ENCODE measurements at regions not wholly inside any gene's neighbourhood (a gene's known extent, or its start where the extent isn't known, plus 50 kb on each side); places are given as distances from the start of the nearest gene placed in this dataset.

DNA sequence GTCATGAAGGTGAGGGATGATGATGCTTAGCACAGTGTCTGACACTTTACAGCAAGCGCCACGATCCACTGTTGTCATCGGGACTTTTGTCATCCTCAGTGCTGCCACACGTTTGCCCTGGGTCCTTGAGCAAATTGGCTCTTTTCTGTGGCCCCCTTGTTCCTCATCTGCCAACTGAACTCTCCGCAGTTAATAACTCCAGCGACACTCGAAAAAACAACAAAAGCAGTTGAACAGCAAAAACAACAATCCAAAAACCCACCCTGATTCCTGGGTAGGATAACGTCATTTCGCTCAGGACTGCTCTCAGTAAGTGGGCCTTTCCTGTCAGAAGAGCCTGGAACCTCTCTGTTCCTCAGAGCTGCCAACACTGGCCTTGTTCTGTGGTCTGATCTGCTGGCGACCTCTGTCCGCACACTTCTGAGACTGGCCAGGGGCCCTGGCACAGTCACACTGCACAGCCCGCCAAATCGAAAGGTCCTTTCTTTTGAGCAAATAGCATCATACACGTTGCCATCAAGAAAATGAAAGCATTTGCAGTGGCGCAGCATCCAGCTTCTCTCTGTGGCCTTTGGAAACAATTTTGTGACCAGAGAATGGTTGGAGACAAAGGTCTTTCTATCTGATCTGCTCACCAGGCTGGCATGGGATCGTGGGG is 79.9 kb upstream of the SYT13 start:
- no peak overlapping the region for H3K4me3 ChIP-seq (ENCODE audit: low read depth in 1 of 2, low read length in 2 of 2)
- TF ChIP-seq CTCF (IDR thresholded peaks at IDR 0.05; ENCODE audit: borderline replicate concordance, extremely low read depth, low read length, poor library complexity, severe bottlenecking): no peak
- TF ChIP-seq EZH2 (IDR thresholded peaks at IDR 0.05; ENCODE audit: borderline replicate concordance, low read depth, low read length, severe bottlenecking): no peak
- peaks cover 5% of the 10 kb centered on the region; the same call in 1 of the 2 replicates for H4K20me1 ChIP-seq (ENCODE audit: insufficient read depth, low read length)
- H3K9me3 ChIP-seq (ENCODE audit: insufficient read depth, low read length, severe bottlenecking): no peaks in the 10 kb centered on the region
- H3K36me3 ChIP-seq (ENCODE audit: insufficient read depth, low read length): no peaks in the 10 kb centered on the region
- DNase-seq (no peak), ATAC-seq (ENCODE audit: insufficient read depth, low read depth) (no peak)
- no peaks in the 10 kb centered on the region for H3K79me2 ChIP-seq (ENCODE audit: insufficient read depth, low read length)
- H3K27ac ChIP-seq (ENCODE audit: low read length): no peak overlapping the region
- no peaks in the 10 kb centered on the region for H3K4me1 ChIP-seq (ENCODE audit: insufficient read depth, low read length)
- H3K27me3 ChIP-seq (ENCODE audit: insufficient read depth, low read length, poor library complexity): peaks cover 50% of the 10 kb centered on the region
- no peak overlapping the region for H2AFZ ChIP-seq (ENCODE audit: low read depth, low read length)
- no peak overlapping the region for H3K4me2 ChIP-seq (ENCODE audit: insufficient read depth, low read length)
- H3K9ac ChIP-seq (ENCODE audit: low read depth, low read length): no peak overlapping the region

DNA sequence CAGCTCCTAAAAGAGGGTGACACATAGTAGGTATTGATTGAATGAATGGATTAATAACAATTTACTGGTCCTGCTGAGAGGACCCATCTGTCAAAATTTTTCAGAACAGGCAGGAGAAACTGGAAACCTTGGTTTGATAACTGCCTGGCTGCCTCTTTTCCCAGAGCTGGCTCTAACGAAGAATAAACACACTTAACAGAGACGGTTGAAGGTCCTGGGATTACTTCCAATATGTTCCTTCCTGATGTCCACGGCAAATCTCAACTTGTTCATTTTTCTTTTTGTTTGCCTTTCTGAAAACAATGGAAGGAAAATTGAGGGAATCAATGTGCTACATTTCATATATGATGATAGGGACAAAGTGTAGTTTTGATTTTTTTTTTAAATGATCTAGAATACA is 76.5 kb upstream of the SYT13 start:
- Histone ChIP-seq H3K27ac (ENCODE audit: low read length) (no peak overlapping the region), H3K4me3 (ENCODE audit: low read depth in 1 of 2, low read length in 2 of 2) (no peak overlapping the region), H3K36me3 (ENCODE audit: insufficient read depth, low read length) (no peaks in the 10 kb centered on the region), H3K4me1 (ENCODE audit: insufficient read depth, low read length) (no peaks in the 10 kb centered on the region), H3K27me3 (ENCODE audit: insufficient read depth, low read length, poor library complexity) (peaks cover 51% of the 10 kb centered on the region), H2AFZ (ENCODE audit: low read depth, low read length) (no peak overlapping the region), H3K79me2 (ENCODE audit: insufficient read depth, low read length) (no peaks in the 10 kb centered on the region), H3K9ac (ENCODE audit: low read depth, low read length) (no peak overlapping the region), H4K20me1 (ENCODE audit: insufficient read depth, low read length) (no peaks in the 10 kb centered on the region), H3K9me3 (ENCODE audit: insufficient read depth, low read length, severe bottlenecking) (no peaks in the 10 kb centered on the region), H3K4me2 (ENCODE audit: insufficient read depth, low read length) (no peak overlapping the region)
- no peak for TF ChIP-seq EZH2 (IDR thresholded peaks at IDR 0.05; ENCODE audit: borderline replicate concordance, low read depth, low read length, severe bottlenecking)
- TF ChIP-seq CTCF (IDR thresholded peaks at IDR 0.05; ENCODE audit: borderline replicate concordance, extremely low read depth, low read length, poor library complexity, severe bottlenecking): no peak
- DNase-seq: no peak
- no peak for ATAC-seq (ENCODE audit: insufficient read depth, low read depth)

GRCh38 chr11:45361551-45361950 is 75.4 kb upstream of the SYT13 start:
- Histone ChIP-seq H3K4me1 (ENCODE audit: insufficient read depth, low read length) (no peaks in the 10 kb centered on the region), H3K4me3 (ENCODE audit: low read depth in 1 of 2, low read length in 2 of 2) (no peak overlapping the region), H3K36me3 (ENCODE audit: insufficient read depth, low read length) (no peaks in the 10 kb centered on the region), H2AFZ (ENCODE audit: low read depth, low read length) (no peak overlapping the region), H3K9me3 (ENCODE audit: insufficient read depth, low read length, severe bottlenecking) (no peaks in the 10 kb centered on the region), H3K9ac (ENCODE audit: low read depth, low read length) (no peak overlapping the region), H3K27me3 (ENCODE audit: insufficient read depth, low read length, poor library complexity) (peaks cover 54% of the 10 kb centered on the region), H3K4me2 (ENCODE audit: insufficient read depth, low read length) (no peak overlapping the region), H3K79me2 (ENCODE audit: insufficient read depth, low read length) (no peaks in the 10 kb centered on the region), H4K20me1 (ENCODE audit: insufficient read depth, low read length) (no peaks in the 10 kb centered on the region), H3K27ac (ENCODE audit: low read length) (no peak overlapping the region)
- ATAC-seq (ENCODE audit: insufficient read depth, low read depth): peak; percentile 62; the same call in 2 of the 3 replicates
- no peak for DNase-seq
- TF ChIP-seq CTCF (IDR thresholded peaks at IDR 0.05; ENCODE audit: borderline replicate concordance, extremely low read depth, low read length, poor library complexity, severe bottlenecking) (no peak), EZH2 (IDR thresholded peaks at IDR 0.05; ENCODE audit: borderline replicate concordance, low read depth, low read length, severe bottlenecking) (no peak)

Data from DND-41 (cell line).